NCI-H2171 treated with DMSO at 0.1 percent for 48 hours (cell line): ENCODE measurements at regions not wholly inside any gene's neighbourhood (a gene's known extent, or its start where the extent isn't known, plus 50 kb on each side); places are given as distances from the start of the nearest gene placed in this dataset.
A peak's percentile ranks its signal among the peaks of the same experiment; 100 is the strongest.

Experiments used
- DNase-seq: peaks from one replicate; lab custom pipeline; 2025; lab: John Stamatoyannopoulos, UW

- DNase-seq: no peak
Measured at GRCh38 chr1:192949783-192950182, 109.4 kb downstream of the UCHL5 start.

GRCh38 chr1:192950926-192951325 lies 108.2 kb downstream of the UCHL5 start:
- no peak for DNase-seq

GRCh38 chr1:192951691-192952460 lies 107.3 kb downstream of the UCHL5 start:
- no peak for DNase-seq

- DNase-seq: no peak
Measured at GRCh38 chr1:192952646-192953045, 106.5 kb downstream of the UCHL5 start.

GRCh38 chr1:192954705-192955265 lies 104.4 kb downstream of the UCHL5 start:
- DNase-seq: no peak

- no peak for DNase-seq
Measured at GRCh38 chr1:192958350-192958749, 100.8 kb downstream of the UCHL5 start.

- peak; percentile 22 for DNase-seq
Measured at GRCh38 chr1:192958871-192959270, 100.3 kb downstream of the UCHL5 start.

GRCh38 chr1:192959657-192960186 lies 99.4 kb downstream of the UCHL5 start:
- no peak for DNase-seq
